Calu3 (cell line): ENCODE measurements at regions not wholly inside any gene's neighbourhood (a gene's known extent, or its start where the extent isn't known, plus 50 kb on each side); places are given as distances from the start of the nearest gene placed in this dataset.

Source experiments
- BruUV-seq: library from RNA; stranded (reverse); fragments of 400-500 nt; replicated peaks from 2 replicates; lab custom pipeline; 2021; lab: Mats Ljungman, UMichigan
- CTCF ChIA-PET: fragments of 300-600 bp; sonication (Branson Sonifier 250); formaldehyde crosslinking; loops from one replicate; lab custom pipeline; 2022; ENCODE audit warnings: antibody characterized with exemption; lab: Charles Lee
- DNase-seq: peaks from one replicate; pipeline ENCODE4 v3.0.0; 2022
- H3K27ac Mint-ChIP-seq: one replicate; pipeline ENCODE4 v1.8.0; 2022; ENCODE audit warnings: mixed read lengths; ENCODE audit not compliant: unreplicated experiment
- H3K27me3 Mint-ChIP-seq: one replicate; pipeline ENCODE4 v1.8.0; 2022; ENCODE audit warnings: mixed read lengths; ENCODE audit not compliant: unreplicated experiment
- H3K36me3 Mint-ChIP-seq: one replicate; pipeline ENCODE4 v1.8.0; 2022; ENCODE audit warnings: mild to moderate bottlenecking, moderate library complexity, mixed read lengths; ENCODE audit not compliant: insufficient read depth, unreplicated experiment
- H3K4me1 Mint-ChIP-seq: one replicate; pipeline ENCODE4 v1.8.0; 2022; ENCODE audit warnings: mild to moderate bottlenecking, low read depth, mixed read lengths; ENCODE audit not compliant: unreplicated experiment
- H3K4me3 Mint-ChIP-seq: one replicate; pipeline ENCODE4 v1.8.0; 2022; ENCODE audit warnings: mild to moderate bottlenecking, low read depth, moderate library complexity, mixed read lengths; ENCODE audit not compliant: unreplicated experiment
- H3K9me3 Mint-ChIP-seq: one replicate; pipeline ENCODE4 v1.8.0; 2022; ENCODE audit warnings: low read depth, mixed read lengths; ENCODE audit not compliant: unreplicated experiment
- CTCF ChIP-seq: fragments of 200-600 bp; IDR thresholded peaks from one replicate; pipeline ENCODE4 v1.8.0; 2022; ENCODE audit warnings: antibody characterized with exemption; ENCODE audit not compliant: unreplicated experiment
- intact Hi-C: fragments of 100-400 bp; cut with micrococcal nuclease; formaldehyde crosslinking; loops from one replicate; pipeline ENCODE4 v1.10.0; 2022; ENCODE audit not compliant: unreplicated experiment

DNA sequence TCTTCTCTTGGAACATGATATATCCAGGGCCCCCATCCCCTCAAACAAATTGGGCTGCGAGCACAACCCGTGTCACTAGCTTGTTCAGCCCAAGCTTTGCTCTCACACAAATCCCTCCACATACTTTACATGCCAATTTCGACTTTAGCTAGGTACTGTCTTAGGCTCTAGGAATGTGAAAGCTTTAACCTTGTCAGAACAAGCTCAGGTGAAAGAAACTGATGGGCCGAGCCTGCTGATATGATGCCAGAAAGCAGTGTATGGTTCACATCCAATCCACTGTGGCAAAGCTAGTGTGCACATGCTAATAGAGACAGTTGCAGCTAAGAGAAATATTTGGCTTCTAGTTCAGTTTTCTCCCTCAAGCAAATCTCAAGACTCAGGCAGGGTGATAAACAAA is 79.5 kb downstream of the TNFSF18 start:
- no peak for DNase-seq
- CTCF ChIA-PET, result no interaction called here
- Mint-ChIP-seq H3K4me3 (no peak overlapping the region), H3K27ac (peak overlapping the region; percentile 10), H3K4me1 (peaks cover 48% of the 10 kb centered on the region), H3K27me3 (no peaks in the 10 kb centered on the region), H3K9me3 (peaks cover 8% of the 10 kb centered on the region), H3K36me3 (peaks cover 6% of the 10 kb centered on the region)
- TF ChIP-seq CTCF, result no peak
- no TSS peak for BruUV-seq
- intact Hi-C loops, result no loop called here

DNA sequence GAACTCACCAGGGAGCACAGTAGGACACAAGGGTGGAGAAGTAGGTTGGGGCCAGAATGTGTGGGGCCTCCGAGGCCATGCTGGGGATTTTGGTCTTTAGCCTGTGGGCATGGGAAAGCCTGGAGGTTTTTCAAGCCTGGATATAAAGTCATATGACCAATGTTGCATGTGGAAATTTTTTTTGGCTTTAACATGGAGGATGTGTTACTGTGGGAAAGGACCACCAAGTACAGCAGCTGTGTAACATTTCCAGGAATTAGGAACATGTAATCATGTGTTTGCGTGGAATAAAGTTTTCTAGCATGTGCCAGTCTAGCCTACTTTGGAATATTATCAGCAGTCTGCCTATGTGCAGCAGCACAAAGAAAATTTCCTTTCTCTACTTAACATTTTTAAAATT is 78.5 kb downstream of the TNFSF18 start:
- CTCF ChIA-PET, result no interaction called here
- no TSS peak for BruUV-seq
- peaks cover 6% of the 10 kb centered on the region for H3K9me3 Mint-ChIP-seq
- peaks cover 12% of the 10 kb centered on the region for H3K36me3 Mint-ChIP-seq
- no peak for TF ChIP-seq CTCF
- H3K27me3 Mint-ChIP-seq, result no peaks in the 10 kb centered on the region
- no peak for DNase-seq
- no peak overlapping the region for H3K27ac Mint-ChIP-seq
- intact Hi-C loops, result no loop called here
- H3K4me3 Mint-ChIP-seq, result no peak overlapping the region
- H3K4me1 Mint-ChIP-seq, result peaks cover 53% of the 10 kb centered on the region

- no peak overlapping the region for H3K27ac Mint-ChIP-seq
- no peaks in the 10 kb centered on the region for H3K27me3 Mint-ChIP-seq
- no peaks in the 10 kb centered on the region for H3K9me3 Mint-ChIP-seq
- intact Hi-C loops, result no loop called here
- BruUV-seq, result no TSS peak
- CTCF ChIA-PET, result no interaction called here
- H3K36me3 Mint-ChIP-seq, result peaks cover 13% of the 10 kb centered on the region
- H3K4me1 Mint-ChIP-seq, result peaks cover 56% of the 10 kb centered on the region
- H3K4me3 Mint-ChIP-seq, result no peak overlapping the region
- no peak for DNase-seq
- no peak for TF ChIP-seq CTCF
Observed at GRCh38 chr1:172973424-172973823, 77.3 kb downstream of the TNFSF18 start.

DNA sequence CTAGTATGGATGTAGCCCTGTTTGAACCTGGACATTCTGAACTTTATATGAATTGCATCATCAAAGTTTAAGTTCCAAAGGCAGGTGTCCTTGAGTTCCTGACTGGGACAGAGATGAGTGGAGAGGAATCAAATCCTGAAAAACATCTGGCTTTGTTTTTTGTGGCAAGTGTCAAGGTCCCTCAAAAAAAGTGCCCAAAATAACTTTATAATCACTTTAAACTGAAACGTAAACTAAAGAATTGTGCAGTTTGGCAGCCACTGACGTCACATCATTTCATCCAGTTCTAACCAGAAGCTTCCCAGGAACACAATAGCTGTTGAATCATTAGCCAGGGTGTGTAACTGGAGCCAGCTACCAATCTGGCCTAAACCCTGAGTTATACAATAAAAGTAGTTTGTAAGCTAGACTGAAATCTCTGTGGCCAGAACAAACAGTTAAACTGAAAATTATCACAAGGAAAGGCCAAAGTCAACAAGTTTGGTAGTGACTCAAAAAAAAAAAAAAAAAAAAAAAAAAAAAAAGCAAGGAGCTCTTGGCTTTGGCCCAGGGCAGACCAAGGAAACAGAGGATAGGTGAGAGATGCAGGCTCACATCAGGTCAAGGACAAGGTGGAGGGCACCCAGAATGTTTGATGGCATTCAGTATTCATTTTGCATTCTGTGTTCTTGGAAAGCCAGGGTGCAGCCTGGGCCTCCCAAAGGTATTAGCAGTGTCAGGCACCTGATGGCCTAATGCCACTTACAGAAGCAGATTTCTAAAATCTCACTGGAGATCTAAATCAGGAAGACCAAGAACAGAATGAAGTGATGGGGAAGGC is 74.3 kb downstream of the TNFSF18 start:
- intact Hi-C loops, result loop anchor here (2.0 to 5.0 kb wide), 5 partner anchors 69 to 226 kb away; no protein-coding TSS in a partner anchor
- no peak for TF ChIP-seq CTCF
- peaks cover 3% of the 10 kb centered on the region for H3K9me3 Mint-ChIP-seq
- no peaks in the 10 kb centered on the region for H3K27me3 Mint-ChIP-seq
- no TSS peak for BruUV-seq
- H3K27ac Mint-ChIP-seq, result peak overlapping the region; percentile 72
- DNase-seq, result peak; percentile 71
- H3K4me1 Mint-ChIP-seq, result peaks cover 53% of the 10 kb centered on the region
- peaks cover 17% of the 10 kb centered on the region for H3K36me3 Mint-ChIP-seq
- CTCF ChIA-PET, result interaction anchor here (0.6 to 1.1 kb wide), 9 partner anchors 9 to 226 kb away, joined by 3 to 10 read pairs (median 4); no protein-coding TSS in a partner anchor
- no peak overlapping the region for H3K4me3 Mint-ChIP-seq
